GM19035 (cell line): ENCODE measurements at regions not wholly inside any gene's neighbourhood (a gene's known extent, or its start where the extent isn't known, plus 50 kb on each side); places are given as distances from the start of the nearest gene placed in this dataset.
"Not testable (repeated sequence)": the region's sequence is repeated elsewhere in the genome, so short reads cannot be mapped to it uniquely, and the experiment has no call there.

Experiments
- ATAC-seq: cut with Tn5 transposase; IDR thresholded peaks from one replicate; pipeline ENCODE4 v1.9.1; 2021; ENCODE audit not compliant: unreplicated experiment

DNA sequence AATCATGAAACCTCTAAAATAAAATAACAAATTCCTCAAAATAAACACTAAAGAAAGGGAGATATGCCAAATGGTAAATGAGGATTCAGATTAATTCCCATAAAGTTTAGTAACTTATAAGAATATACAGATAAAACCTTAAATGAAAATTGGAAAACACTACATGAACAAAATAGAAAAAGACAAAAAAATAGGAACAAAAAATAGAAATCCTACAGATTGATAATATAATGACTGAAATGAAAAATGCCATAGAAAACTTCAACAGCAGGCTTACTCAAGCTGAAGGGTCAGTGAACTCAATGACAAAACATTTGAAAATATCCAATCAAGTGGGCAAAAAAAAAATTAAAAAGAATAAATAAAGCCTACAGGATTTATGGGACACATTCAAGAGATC, 1784.8 kb downstream of the PCDH9 start:
- no peak for ATAC-seq

DNA sequence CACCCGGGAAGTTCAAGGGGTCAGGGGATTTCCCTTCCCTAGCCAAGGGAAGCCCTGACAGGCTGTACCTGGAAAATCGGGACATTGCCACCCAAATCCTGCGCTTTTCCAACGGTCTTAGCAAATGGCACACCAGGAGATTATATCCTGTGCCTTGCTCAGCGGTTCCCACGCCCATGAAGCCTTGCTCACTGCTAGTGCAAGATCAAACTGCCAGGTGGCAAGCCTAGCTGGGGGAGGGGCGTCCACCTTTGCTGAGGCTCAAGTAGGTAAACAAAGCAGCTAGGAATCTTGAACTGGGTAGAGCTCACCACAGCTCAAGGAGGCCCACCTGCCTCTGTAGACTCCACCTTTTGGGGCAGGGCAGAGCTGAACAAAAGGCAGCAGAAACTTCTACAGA, 1794.5 kb downstream of the PCDH9 start:
- no peak for ATAC-seq

DNA sequence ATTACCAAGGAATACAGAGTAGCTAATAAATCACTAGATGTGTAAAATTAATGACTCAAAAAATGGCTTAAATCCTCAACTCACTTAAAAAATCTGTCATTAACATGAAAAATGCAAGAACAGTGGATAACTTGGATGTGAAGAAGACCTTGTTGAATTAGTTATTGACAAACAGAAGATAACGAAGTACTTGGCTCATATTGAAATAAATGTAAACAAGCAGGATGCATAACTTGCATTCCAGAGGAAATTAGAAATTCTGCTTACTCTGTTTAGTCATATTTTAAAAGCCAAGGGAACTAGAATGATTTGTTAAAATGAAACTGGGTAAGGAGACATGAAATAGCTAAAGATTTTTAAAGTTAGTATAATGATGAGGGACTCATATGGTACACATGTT, 1812.2 kb downstream of the PCDH9 start:
- no peak for ATAC-seq

DNA sequence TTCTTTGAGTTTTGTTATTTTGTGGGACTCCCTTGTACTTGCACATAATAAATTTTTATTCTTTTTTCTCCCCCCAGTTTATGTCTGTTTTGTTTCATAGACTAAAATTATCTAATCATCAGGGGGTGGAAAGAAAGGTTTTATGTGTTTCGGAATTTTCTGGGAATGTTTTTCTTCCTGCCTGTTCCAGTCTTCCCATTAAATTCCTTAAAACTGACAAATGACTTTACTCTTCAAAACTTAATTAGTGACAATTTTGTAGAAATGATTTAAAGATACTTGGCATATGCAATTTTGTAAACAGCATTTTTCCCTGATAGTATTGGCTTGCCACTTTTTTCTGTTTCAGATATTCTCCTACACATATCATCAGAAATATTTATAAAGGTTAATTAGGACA, 1813.4 kb downstream of the PCDH9 start:
- no peak for ATAC-seq

DNA sequence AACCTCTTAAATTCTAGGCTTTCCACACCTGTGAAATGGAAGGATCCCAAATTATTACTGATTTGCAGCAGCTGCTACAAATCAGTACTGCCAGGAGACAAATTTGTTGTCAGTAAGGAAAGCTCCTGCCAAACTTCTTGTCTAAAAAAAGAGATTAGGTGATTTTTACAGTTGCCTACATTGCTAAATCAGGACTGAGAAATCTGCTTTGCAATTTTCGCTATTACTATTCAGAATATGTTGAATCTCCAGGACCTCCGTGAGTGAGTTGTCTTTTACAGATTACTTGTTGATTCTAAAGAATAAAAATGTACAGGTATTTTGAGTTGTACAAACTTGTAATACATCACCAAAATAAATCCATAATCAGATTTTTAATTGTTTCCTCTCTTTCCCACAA, 1815.9 kb downstream of the PCDH9 start:
- peak; percentile 59 for ATAC-seq

DNA sequence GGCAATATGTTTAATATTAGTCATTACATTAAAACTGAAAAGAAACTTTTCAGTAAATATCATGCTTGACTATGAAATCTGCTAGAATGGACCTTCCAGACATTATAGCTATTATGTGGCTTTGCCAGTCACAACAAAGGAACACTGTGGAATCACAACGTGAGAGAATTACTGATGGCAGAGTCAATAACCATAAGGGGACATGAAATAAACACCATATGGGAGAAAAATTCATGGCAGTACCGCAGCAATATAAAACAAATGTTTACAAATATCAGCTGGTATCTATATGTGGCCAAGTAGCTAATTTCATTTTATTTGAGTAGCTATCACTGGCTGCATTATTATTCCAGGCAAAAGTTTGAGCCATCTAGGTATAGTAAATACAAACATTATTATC, 1818.6 kb downstream of the PCDH9 start:
- ATAC-seq = no peak

DNA sequence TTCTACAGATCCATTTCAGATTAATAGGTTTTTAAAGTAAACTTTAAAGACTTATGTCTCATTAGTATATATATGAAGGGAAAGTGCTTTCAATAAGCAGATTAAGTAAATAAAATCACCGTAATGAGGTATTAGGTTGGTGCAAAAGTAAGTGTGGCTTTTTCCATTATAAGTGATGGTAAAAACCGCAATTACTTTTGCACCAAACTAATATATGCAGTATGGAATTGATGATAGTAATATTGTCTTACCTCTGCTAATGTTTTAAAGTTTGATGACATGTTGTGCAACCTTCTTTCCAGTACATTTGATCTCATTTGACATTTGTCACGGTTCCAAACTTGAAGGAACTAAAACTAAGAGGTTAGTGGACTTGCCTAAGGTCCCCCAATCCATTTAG, 1819.3 kb downstream of the PCDH9 start:
- no peak for ATAC-seq

DNA sequence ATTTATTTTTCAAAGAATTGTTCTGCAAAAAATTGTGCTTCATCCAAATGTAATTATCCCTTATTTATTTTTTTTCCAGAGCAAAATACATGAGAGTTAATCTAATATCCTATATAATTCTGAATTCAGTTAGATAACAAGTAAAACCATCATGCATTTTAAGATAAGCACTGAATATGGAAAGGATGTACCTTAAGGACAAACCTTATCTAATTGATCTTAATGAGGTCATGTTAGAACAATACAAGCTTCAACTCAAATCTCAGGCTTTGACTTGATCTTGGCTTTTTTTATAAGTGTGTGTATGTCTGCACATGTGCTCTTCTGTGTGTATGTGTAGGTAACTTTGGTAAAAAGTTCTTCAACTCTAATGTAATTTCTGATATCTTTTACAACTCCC, 1828.8 kb downstream of the PCDH9 start:
- ATAC-seq = no peak

DNA sequence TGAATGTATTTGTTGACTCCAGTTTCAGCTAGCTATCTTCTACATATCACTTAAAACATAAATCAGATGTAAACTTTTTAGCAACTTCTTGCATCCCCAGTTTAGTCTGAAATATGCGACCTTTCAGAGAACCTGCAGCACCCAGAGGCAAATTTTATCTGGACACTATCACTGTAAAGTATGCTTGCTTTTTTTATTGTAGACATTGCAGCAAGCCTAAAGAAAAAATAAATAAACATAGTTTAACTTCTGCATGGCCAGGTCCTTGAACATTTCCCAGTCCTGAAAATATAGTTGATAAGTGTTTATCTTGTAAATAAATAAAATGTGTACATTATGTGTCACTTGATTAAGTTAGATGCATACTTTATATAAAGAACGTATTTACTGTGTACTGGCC, 1829.4 kb downstream of the PCDH9 start:
- ATAC-seq = no peak

DNA sequence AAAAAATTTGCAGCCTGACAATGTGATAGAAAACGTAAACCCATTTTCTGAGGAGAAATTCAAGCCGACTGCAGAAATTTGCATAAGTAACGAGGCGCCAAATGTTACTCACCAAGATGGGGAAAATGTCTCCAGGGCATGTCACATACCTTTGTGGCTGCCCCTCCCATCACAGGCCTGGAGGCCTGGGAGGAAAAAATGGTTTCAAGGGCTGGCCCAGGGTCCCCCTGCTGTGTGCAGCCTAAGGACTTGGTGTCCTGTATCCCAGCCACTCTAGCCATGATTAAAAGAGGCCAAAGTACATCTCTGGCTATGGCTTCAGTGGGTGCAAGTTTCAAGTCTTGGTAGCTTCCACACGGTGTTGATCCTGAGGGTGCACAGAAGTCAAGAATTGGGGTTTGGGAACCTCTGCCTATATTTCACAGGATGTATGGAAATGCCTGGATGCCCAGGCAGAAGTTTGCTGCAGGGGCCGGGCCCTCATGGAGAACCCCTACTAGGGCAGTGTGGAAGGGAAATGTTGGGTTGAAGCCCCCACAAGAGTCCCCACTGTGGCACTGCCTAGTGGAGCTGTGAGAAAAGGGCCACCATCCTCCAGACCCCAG, 1842.3 kb downstream of the PCDH9 start:
- no peak for ATAC-seq

DNA sequence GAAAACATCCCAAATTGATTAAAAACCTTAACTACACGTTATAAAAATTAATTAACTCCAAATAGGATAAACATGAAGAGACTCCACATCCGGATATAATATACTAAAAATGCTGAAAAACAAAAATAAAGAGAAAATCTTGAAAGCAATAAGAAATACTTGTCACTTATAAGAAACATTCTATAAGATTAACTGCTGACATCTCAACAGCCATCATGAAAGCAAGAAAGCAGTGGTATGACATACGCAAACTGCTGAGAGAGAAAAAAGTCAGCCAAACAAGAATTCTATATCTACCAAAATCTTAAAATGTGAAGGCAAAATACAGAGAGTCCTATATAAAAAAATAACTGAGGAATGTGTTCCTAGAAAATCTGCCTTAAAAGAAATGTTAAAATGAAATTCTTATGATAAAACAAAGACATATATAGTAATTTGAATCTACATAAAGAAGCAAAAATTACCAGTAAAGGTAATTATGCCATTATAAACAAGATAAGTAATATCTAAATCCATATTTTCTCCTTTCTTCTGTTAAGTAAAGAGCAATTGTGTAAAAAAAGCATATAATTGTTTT, 1851.1 kb downstream of the PCDH9 start:
- no peak for ATAC-seq

DNA sequence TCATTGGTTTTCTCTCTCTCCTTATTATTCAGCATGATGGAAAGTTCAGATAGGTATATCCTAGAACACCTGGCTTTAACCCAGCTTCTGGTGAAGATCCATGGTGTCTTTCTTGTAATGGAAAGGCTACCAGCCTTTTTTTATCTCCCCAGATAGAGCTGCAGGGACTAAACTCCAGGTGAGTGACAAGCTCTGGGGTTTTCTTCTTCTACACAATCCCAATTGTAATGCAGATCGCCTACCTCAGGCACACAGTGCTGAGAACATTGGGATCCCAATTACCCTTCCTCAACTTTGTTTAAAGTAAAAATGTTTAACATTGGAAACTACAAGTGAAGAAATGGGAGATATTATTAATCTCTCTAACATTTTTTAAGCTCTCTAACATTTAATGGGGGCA, 1851.7 kb downstream of the PCDH9 start:
- ATAC-seq = no peak

DNA sequence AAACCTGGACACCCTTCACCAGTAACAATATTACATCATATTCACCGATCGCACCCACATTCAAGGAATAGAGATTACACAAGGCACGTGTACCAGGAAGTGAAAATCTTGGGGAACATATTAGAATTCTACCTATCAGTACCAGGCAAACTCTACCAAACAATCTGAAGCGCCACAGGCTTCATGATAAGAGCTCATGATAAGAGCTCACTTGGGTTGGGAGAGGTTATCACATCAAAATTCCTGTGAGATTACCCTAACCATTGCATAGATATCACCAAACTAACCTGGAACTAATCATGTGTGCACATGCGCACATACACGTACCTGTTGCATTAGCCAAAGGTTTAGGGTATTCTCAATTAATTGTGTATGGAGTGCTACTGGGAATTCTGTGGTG, 1861.3 kb downstream of the PCDH9 start:
- ATAC-seq = no peak

DNA sequence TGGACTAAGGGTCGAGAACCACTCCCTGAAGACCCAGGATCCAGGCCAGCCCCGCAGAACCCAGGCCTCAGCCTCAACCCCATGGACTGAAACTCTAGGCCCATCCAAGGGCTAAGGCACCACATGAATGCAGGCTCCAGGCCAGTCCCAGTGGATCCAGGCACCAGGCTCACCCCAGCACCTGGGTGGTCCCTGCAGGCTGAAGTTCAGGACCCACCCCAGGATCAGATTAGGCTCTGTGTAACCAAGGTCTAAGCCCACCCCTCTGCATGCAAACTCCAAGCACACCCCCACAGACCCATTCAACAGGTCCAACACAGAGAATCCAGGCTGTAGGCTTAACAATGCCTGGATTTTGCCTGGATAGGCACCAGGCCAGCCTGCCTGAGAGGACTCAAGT, 1876.2 kb downstream of the PCDH9 start:
- ATAC-seq = no peak

DNA sequence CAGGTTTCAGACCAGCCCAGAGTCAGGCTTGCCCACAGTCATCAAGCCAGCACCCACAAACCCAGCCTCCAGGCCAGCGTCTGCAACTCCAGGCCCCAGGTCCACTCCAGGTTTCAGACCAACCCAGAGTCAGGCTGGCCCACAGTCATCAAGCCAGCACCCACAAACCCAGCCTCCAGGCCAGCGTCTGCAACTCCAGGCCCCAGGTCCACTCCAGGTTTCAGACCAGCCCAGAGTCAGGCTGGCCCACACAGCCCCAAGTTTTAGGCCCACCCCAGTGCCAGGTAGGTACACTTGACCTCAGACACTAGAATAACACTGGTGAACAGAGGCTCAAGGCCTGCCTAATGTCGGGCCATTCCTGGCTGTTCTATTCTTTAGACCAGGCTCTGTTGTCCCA, 1877.0 kb downstream of the PCDH9 start:
- not testable (repeated sequence) for ATAC-seq

DNA sequence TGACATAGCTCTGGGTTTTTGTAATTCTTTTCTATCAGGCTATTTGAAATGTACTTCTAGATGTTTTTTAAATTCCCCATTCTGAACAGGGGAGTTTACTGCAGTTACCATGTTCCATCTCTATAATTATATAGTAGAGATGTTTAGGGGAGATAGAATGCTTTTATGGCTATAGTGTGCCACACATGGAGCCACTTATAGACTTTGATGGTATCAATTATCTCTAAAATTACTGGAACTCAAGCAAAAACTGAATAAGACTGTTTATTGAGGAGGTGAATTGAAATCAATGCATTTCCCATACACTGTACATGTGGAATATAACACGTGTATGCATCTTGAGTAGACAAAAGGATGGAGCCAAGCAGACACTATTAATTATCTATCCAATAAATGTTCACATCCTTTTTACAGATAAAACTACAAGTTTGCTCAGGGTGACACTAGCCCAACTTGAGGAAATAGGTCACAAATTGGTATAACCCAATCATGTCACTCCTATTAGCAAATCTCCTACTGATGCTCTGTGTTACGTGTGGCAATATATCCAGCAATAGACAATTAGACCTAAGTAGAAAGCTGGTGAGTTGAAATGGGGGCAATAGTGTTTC, 1882.6 kb downstream of the PCDH9 start:
- ATAC-seq = no peak

DNA sequence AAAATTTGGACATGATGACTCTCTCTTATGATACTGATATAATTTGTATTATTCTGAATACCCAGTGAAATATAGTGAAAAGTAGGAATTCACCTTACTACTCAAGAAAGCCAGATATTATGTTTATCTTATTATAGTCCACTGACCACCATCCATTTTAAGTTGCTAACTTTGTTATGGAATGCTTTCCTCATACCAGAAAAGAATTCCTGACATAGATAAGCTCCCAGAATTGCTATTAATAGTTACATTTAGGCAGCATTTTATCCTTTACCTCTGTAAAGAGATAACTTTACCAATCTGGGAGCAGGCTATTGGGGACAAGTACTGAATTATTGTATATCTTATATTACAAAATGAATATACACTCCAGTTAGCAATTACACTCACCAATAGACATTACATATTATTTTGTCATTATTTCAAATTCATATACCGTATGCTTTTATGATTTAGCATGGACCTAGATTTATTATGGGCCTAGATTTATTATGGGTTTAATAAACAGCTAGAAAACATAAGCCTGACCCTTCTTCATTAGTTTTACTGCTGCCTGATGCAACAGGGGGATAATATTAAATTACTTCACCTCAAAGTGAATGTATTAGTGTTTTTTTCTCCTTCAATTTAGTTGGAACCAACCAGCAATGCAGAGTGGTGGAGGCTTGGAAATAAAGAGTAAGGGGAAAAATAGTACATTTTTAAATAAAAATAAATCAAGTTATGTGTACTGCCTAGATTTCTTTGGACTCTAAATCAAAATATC, 1886.1 kb downstream of the PCDH9 start:
- ATAC-seq = no peak

DNA sequence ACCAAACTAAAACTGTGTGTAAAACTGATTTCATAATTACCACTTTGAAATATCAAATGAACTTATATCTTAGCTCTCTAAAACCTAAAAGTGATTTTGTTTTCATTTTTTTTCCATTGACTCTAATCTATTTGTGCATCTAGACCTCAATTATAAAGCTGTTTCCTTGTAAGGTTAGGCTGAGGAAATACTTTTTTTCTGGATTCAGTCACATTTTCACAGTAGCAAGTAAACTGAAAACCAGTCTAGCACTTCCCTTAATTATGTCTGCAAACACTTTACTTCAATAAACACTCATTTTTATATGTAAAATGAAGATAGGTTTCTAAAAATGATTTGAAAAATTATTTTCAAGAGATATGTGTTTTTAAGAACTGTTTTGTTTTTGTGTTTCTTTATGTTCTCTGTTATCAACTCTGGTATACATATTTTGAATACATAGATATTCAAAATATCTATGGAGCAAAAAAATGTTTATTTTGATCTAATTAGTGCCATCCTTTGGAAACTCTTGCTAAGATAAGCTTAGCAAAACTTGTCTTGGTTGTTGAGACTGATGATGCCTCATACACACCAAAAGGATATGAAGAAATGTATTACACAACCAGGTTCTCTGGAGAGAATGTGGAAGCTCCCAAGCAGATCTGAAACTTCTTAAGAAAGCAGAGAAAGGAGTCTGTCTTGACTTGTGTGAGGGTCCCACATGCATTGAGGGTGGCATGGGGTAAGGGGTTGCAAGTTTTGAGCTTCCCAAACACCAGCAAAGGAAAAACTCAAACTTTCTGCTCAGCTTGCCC, 1887.4 kb downstream of the PCDH9 start:
- no peak for ATAC-seq

DNA sequence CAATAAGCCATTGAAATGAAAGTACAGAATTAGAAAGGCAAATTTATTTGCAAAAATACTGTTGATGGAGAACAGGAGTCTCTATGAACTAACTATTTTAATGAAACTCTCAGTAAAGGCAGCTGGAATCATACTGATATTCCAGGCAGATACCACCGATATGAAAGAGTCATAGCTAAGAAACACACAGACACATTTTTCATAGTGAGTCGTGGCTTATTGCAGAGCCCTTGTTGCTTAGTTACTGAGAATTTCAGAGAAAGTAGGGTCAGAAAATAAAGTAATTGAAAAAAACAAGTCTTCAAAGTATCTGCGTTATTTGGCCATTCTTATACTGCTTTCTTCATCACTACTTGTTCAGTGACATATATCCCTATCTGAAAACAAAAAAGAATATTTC, 1890.9 kb downstream of the PCDH9 start:
- ATAC-seq = no peak

DNA sequence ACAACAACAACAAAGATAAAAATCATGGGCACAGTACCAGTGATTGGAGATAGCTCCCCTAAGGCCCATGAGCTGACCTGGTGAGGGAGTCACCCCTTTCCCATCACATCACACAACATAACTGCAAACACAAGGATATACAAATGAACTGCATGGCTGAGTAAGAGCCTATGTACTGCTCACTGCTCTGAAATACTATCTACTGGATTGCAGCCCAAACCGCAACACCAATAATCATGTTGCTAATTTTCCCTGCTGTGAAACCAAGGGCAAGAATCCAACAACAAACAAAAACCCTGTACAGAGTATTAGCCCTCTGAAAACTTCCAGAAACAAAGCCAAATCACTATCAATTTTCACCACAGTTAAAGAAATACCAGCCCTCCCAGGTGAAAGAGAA, 1893.2 kb downstream of the PCDH9 start:
- ATAC-seq = no peak

DNA sequence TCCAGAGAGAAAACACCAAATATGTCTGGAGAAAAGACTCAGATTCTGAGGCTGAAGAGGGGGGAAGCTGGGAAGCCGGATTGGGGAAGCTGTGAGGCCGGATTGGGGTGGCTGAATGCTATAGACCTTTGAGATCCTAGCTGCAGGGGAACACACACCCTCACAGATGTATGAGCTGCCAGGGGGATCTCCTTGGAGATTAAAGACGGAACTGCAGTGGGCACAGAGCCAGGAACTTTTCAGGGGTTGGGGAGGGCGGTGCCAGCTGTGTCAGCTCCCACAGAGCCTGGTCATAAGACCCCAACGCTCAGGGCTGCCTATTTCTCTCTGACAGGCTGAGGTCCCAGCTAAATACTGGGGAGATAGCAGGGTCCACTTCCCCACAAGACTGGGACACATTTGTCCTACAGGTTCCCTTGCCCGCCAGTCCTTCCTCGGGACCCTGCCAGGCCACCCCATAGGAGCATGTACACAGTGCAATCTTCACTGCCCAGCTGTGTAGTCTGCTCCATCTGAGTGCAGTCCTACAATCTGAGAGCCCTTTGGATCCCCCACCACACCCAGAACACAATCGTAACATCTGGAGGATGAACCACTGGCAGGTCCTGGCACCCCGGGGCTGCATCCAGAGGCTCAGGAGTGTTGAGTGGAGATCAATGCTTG, 1893.9 kb downstream of the PCDH9 start:
- ATAC-seq = no peak
